MM.1S (cell line): ENCODE measurements at regions not wholly inside any gene's neighbourhood (a gene's known extent, or its start where the extent isn't known, plus 50 kb on each side); places are given as distances from the start of the nearest gene placed in this dataset.

ENCODE experiments used
- CTCF ChIP-seq: fragments of 300-600 bp; sonication (generic); IDR thresholded peaks from 2 replicates; pipeline ENCODE4 v1.5.1; 2016; ENCODE audit warnings: antibody characterized with exemption, low read length, mixed read lengths
- EZH2 ChIP-seq: fragments of 300-600 bp; sonication (generic); optimal IDR thresholded peaks from 2 replicates; pipeline ENCODE3; 2017; ENCODE audit warnings: low read depth, mild to moderate bottlenecking, antibody characterized with exemption, low read length, mixed read lengths
- EZH2phosphoT487 ChIP-seq: fragments of 300-600 bp; sonication (generic); IDR thresholded peaks from 2 replicates; pipeline ENCODE4 v1.6.1; 2018; ENCODE audit warnings: antibody characterized with exemption, low read length

- no peak for TF ChIP-seq EZH2
- TF ChIP-seq CTCF, result no peak
- no peak for TF ChIP-seq EZH2phosphoT487
These were observed 612.0 kb upstream of the KIRREL3 start for GRCh38 chr11:127612607-127613006.
